ENCODE measurements at regions not wholly inside any gene's neighbourhood (a gene's known extent, or its start where the extent isn't known, plus 50 kb on each side); places are given as distances from the start of the nearest gene placed in this dataset.

DNA sequence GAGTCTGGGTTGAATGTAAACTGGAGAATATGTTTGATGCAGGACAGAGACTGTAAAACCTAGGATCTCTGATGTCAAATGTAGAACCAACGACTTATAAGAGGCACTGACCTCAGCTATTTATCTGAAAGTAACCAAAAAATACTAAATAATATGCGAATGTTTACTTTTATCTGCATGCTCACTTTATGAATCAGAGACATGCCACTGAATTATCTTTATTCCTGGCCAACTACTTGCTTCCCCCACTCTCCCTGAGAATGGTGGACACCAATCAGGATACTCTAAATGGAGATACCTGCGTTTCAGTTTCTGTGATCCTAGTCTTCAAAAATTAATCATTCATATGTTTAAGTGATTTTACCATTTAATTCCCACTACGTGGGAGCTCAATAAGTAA, 1038.4 kb upstream of the PABPC4L start:
- TF ChIP-seq, protein P1, sequence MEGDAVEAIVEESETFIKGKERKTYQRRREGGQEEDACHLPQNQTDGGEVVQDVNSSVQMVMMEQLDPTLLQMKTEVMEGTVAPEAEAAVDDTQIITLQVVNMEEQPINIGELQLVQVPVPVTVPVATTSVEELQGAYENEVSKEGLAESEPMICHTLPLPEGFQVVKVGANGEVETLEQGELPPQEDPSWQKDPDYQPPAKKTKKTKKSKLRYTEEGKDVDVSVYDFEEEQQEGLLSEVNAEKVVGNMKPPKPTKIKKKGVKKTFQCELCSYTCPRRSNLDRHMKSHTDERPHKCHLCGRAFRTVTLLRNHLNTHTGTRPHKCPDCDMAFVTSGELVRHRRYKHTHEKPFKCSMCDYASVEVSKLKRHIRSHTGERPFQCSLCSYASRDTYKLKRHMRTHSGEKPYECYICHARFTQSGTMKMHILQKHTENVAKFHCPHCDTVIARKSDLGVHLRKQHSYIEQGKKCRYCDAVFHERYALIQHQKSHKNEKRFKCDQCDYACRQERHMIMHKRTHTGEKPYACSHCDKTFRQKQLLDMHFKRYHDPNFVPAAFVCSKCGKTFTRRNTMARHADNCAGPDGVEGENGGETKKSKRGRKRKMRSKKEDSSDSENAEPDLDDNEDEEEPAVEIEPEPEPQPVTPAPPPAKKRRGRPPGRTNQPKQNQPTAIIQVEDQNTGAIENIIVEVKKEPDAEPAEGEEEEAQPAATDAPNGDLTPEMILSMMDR (IDR thresholded peaks at IDR 0.05 in 4 of 5, conservative IDR thresholded peaks at IDR 0.05 in 1 of 5), result no peak
- no peak for TF ChIP-seq POLR2A (IDR thresholded peaks at IDR 0.05)

Data from gastrocnemius medialis (tissue), 4 donors.